HG03175 (cell line): ENCODE measurements at regions not wholly inside any gene's neighbourhood (a gene's known extent, or its start where the extent isn't known, plus 50 kb on each side); places are given as distances from the start of the nearest gene placed in this dataset.
"Not testable (repeated sequence)": the region's sequence is repeated elsewhere in the genome, so short reads cannot be mapped to it uniquely, and the experiment has no call there.

Source experiments
- ATAC-seq: cut with Tn5 transposase; IDR thresholded peaks from one replicate; pipeline ENCODE4 v1.9.1; 2021; ENCODE audit warnings: mild to moderate bottlenecking, moderate library complexity; ENCODE audit not compliant: unreplicated experiment

- ATAC-seq = no peak
Observed at GRCh38 chr15:95119041-95119610, 887.8 kb downstream of the MCTP2 start.

- ATAC-seq = no peak
Observed at GRCh38 chr15:95120595-95120994, 889.2 kb downstream of the MCTP2 start.

GRCh38 chr15:95121191-95121590, 889.8 kb downstream of the MCTP2 start:
- ATAC-seq = no peak

GRCh38 chr15:95125803-95126202, 894.4 kb downstream of the MCTP2 start:
- ATAC-seq = no peak

GRCh38 chr15:95127356-95127755, 896.0 kb downstream of the MCTP2 start:
- no peak for ATAC-seq

GRCh38 chr15:95129574-95129973, 898.2 kb downstream of the MCTP2 start:
- no peak for ATAC-seq

- ATAC-seq = no peak
Observed at GRCh38 chr15:95131131-95131556, 899.8 kb downstream of the MCTP2 start.

GRCh38 chr15:95132774-95133173, 901.4 kb downstream of the MCTP2 start:
- no peak for ATAC-seq

- no peak for ATAC-seq
Observed at GRCh38 chr15:95134431-95135110, 903.2 kb downstream of the MCTP2 start.

- ATAC-seq = no peak
Observed at GRCh38 chr15:95138604-95139270, 907.4 kb downstream of the MCTP2 start.

- ATAC-seq = no peak
Observed at GRCh38 chr15:95141486-95141885, 910.1 kb downstream of the MCTP2 start.

- ATAC-seq = no peak
Observed at GRCh38 chr15:95142531-95142930, 911.2 kb downstream of the MCTP2 start.

- no peak for ATAC-seq
Observed at GRCh38 chr15:95146481-95146880, 915.1 kb downstream of the MCTP2 start.

GRCh38 chr15:95148183-95148582, 916.8 kb downstream of the MCTP2 start:
- ATAC-seq = no peak

GRCh38 chr15:95149036-95149435, 917.7 kb downstream of the MCTP2 start:
- no peak for ATAC-seq

- ATAC-seq = no peak
Observed at GRCh38 chr15:95149771-95150170, 918.4 kb downstream of the MCTP2 start.

- ATAC-seq = no peak
Observed at GRCh38 chr15:95150466-95150865, 919.1 kb downstream of the MCTP2 start.

- ATAC-seq = no peak
Observed at GRCh38 chr15:95152741-95153140, 921.4 kb downstream of the MCTP2 start.

GRCh38 chr15:95153201-95153600, 921.8 kb downstream of the MCTP2 start:
- not testable (repeated sequence) for ATAC-seq

- ATAC-seq = no peak
Observed at GRCh38 chr15:95160316-95160715, 929.0 kb downstream of the MCTP2 start.

- no peak for ATAC-seq
Observed at GRCh38 chr15:95162069-95162468, 930.7 kb downstream of the MCTP2 start.

- no peak for ATAC-seq
Observed at GRCh38 chr15:95162531-95162930, 931.2 kb downstream of the MCTP2 start.
